GM18858 (cell line): ENCODE measurements at regions not wholly inside any gene's neighbourhood (a gene's known extent, or its start where the extent isn't known, plus 50 kb on each side); places are given as distances from the start of the nearest gene placed in this dataset.
"Not testable (repeated sequence)": the region's sequence is repeated elsewhere in the genome, so short reads cannot be mapped to it uniquely, and the experiment has no call there.

Experiments
- ATAC-seq: cut with Tn5 transposase; IDR thresholded peaks from one replicate; pipeline ENCODE4 v1.9.1; 2021; ENCODE audit not compliant: unreplicated experiment

GRCh38 chr13:39931505-39931904 lies 276.0 kb downstream of the COG6 start:
- no peak for ATAC-seq

- not testable (repeated sequence) for ATAC-seq
Measured at GRCh38 chr13:39932514-39932913, 277.1 kb downstream of the COG6 start.

- no peak for ATAC-seq
Measured at GRCh38 chr13:39935155-39935554, 279.7 kb downstream of the COG6 start.

GRCh38 chr13:39938596-39938995 lies 283.1 kb downstream of the COG6 start:
- ATAC-seq: no peak

- no peak for ATAC-seq
Measured at GRCh38 chr13:39941236-39941635, 285.8 kb downstream of the COG6 start.

- no peak for ATAC-seq
Measured at GRCh38 chr13:39941911-39942551, 286.6 kb downstream of the COG6 start.

- peak; percentile 95 for ATAC-seq
Measured at GRCh38 chr13:39942552-39943273, 287.3 kb downstream of the COG6 start.

- no peak for ATAC-seq
Measured at GRCh38 chr13:39943711-39944110, 288.2 kb downstream of the COG6 start.

- no peak for ATAC-seq
Measured at GRCh38 chr13:39945226-39945625, 289.8 kb downstream of the COG6 start.

- ATAC-seq: no peak
Measured at GRCh38 chr13:39946769-39947168, 291.3 kb downstream of the COG6 start.

- ATAC-seq: no peak
Measured at GRCh38 chr13:39951301-39951700, 295.8 kb downstream of the COG6 start.

GRCh38 chr13:39952249-39953233 lies 297.1 kb downstream of the COG6 start:
- ATAC-seq: no peak

GRCh38 chr13:39954476-39954875 lies 299.0 kb downstream of the COG6 start:
- no peak for ATAC-seq

GRCh38 chr13:39955560-39955959 lies 300.1 kb downstream of the COG6 start:
- ATAC-seq: peak; percentile 39

GRCh38 chr13:39956036-39956435 lies 300.6 kb downstream of the COG6 start:
- peak; percentile 63 for ATAC-seq

GRCh38 chr13:39957868-39958677 lies 302.6 kb downstream of the COG6 start:
- no peak for ATAC-seq

GRCh38 chr13:39959497-39960144 lies 304.2 kb downstream of the COG6 start:
- no peak for ATAC-seq

GRCh38 chr13:39960191-39960590 lies 304.7 kb downstream of the COG6 start:
- no peak for ATAC-seq

- no peak for ATAC-seq
Measured at GRCh38 chr13:39961036-39961435, 305.6 kb downstream of the COG6 start.

- ATAC-seq: no peak
Measured at GRCh38 chr13:39963612-39964011, 308.1 kb downstream of the COG6 start.
